22Rv1 (cell line): ENCODE measurements at regions not wholly inside any gene's neighbourhood (a gene's known extent, or its start where the extent isn't known, plus 50 kb on each side); places are given as distances from the start of the nearest gene placed in this dataset.

Experiments used
- ZFX ChIP-seq: fragments of 450-650 bp; IDR thresholded peaks from 2 replicates; pipeline ENCODE4 v1.6.1; 2017; ENCODE audit warnings: antibody characterized with exemption, borderline replicate concordance
- TF ChIP-seq, protein P1 (sequence below): fragments of 450-650 bp; IDR thresholded peaks from 2 replicates; pipeline ENCODE4 v1.5.1; 2017; ENCODE audit warnings: mild to moderate bottlenecking

DNA sequence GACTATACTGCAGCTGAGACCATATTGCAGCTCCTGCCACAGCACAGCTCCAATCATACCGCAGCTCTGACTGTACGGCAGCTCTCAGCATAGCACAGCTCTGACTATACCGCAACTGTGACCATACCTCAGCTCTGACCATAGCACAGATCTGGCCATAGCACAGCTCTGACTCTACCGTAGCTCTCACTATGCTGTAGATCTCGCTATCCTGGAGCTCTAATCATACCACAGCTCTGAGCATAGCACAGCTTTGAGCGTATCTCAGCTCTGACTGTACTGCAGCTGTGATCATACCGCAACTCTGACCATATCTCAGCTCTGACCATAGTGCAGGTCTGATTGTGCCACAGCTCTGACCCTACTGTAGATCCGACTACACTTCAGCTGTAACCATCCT is 139.2 kb downstream of the ASMT start:
- TF ChIP-seq, protein P1, sequence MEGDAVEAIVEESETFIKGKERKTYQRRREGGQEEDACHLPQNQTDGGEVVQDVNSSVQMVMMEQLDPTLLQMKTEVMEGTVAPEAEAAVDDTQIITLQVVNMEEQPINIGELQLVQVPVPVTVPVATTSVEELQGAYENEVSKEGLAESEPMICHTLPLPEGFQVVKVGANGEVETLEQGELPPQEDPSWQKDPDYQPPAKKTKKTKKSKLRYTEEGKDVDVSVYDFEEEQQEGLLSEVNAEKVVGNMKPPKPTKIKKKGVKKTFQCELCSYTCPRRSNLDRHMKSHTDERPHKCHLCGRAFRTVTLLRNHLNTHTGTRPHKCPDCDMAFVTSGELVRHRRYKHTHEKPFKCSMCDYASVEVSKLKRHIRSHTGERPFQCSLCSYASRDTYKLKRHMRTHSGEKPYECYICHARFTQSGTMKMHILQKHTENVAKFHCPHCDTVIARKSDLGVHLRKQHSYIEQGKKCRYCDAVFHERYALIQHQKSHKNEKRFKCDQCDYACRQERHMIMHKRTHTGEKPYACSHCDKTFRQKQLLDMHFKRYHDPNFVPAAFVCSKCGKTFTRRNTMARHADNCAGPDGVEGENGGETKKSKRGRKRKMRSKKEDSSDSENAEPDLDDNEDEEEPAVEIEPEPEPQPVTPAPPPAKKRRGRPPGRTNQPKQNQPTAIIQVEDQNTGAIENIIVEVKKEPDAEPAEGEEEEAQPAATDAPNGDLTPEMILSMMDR: no peak
- TF ChIP-seq ZFX: no peak
